ENCODE measurements at regions not wholly inside any gene's neighbourhood (a gene's known extent, or its start where the extent isn't known, plus 50 kb on each side); places are given as distances from the start of the nearest gene placed in this dataset.

DNA sequence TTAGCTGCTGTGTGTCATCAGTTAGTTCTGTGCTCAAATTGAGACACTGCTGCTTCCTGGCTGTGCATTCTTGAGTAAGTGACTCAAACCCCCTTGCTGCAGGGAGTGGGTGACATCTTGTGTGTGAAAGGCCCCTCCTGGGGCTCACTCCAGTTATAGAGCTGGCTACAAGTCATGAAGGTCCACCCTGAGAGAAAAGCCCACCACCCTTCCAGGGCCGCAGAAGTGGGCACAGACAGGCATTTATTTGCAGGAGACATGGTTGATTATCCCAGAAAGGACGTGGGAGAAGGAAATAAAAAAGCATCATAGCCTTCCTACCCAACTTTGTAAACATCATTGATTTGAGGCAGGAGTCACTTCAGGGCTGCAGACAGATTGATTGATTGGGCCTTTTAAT, 550.6 kb downstream of the MATN1 start:
- no peak for TF ChIP-seq CTCF (conservative IDR thresholded peaks at IDR 0.05; ENCODE audit: low read length)
- no peak for TF ChIP-seq EZH2phosphoT487 (IDR thresholded peaks at IDR 0.05; ENCODE audit: borderline replicate concordance)
